ENCODE measurements at regions not wholly inside any gene's neighbourhood (a gene's known extent, or its start where the extent isn't known, plus 50 kb on each side); places are given as distances from the start of the nearest gene placed in this dataset.
"Not testable (repeated sequence)": the region's sequence is repeated elsewhere in the genome, so short reads cannot be mapped to it uniquely, and the experiment has no call there.

DNA sequence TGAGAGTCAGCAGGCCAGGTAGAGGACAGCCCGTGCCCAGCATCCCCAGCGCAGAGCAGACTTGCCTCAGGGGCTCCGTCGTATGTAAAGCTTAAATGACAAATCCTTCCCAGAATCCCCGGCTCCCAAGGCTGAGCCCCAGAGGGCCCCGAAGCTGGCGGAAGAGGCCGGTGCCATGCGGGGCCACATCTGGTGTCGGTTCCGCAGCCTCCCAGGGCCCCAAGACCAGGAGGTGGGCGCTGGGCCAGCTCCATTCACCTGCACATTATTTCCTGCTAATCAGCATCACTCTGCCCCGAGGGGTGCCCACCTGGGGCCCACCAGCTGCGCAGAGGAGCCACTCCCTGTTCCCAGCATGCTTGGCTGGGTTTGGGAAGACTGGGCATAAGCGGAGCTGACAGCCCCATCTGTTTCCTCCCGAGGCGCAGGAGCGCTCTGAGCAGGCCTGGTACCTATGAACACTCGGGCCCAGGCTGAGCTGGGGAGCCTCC, 124.0 kb upstream of the PPP1R26 start:
- no peak for DNase-seq (ENCODE audit: insufficient read length)
- no peak for FAIRE-seq
- TF ChIP-seq POLR2A (IDR thresholded peaks at IDR 0.05; ENCODE audit: low read depth, low read length) (no peak), POLR2AphosphoS5 (IDR thresholded peaks at IDR 0.05; ENCODE audit: low read depth, low read length) (no peak), TAF1 (IDR thresholded peaks at IDR 0.05; ENCODE audit: borderline replicate concordance, low read depth, low read length) (no peak)

DNA sequence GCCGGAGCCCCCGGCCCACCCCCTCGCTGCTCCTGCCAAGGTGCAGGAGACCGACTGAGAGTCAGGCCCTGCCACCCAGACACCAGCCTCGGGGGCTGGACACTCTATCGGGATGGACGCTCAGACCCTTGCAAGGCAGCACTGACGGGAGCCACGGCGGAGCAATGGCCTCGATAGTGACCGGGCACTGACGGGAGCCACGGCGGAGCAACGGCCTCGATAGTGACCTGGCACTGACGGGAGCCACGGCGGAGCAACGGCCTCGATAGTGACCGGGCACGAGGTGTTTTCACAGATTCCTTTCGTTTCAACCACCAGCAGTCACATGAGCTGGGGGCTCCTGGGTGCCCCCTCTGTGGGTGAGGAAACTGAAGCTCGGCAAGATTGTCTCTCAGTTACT, 123.6 kb upstream of the PPP1R26 start:
- no peak for DNase-seq (ENCODE audit: insufficient read length)
- TF ChIP-seq POLR2A (IDR thresholded peaks at IDR 0.05; ENCODE audit: low read depth, low read length) = no peak
- TF ChIP-seq POLR2AphosphoS5 (IDR thresholded peaks at IDR 0.05; ENCODE audit: low read depth, low read length) = no peak
- no peak for TF ChIP-seq TAF1 (IDR thresholded peaks at IDR 0.05; ENCODE audit: borderline replicate concordance, low read depth, low read length)
- no peak for FAIRE-seq

- FAIRE-seq (no peak), DNase-seq (ENCODE audit: insufficient read length) (no peak)
Measured at GRCh38 chr9:135356796-135357195, 122.8 kb upstream of the PPP1R26 start.

DNA sequence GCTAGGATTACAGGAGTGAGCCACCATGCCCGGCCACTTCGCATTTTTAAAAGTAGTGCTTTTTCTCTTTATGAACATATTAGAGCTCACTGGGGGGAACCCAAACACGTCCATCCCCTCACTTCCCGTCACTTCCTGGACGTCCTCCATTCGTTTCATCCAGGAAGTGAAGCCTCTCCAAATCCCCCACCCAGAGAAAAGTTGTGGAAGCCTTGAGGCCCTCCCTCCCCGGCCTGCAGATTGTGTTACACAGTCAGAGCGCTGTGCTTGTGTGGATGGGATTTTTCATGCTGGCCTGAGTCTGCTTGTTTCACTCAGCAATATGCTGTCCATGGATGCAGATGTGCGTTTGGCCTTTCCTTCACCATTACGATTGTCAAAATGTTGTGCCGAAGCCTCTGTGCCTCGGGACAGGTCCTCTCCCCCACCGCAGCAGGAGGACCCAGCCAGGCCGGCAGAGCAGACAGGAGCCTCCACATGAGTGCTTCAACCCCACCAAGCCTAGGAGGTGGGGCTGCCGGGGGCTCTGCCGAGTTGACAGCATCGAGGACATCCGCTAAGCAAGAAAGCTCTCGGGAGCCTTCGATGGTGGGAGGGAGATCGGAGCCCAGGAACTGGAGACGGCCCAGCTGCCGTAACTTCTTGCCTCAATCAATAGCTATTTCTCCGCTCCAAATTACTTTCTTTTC, 121.6 kb upstream of the PPP1R26 start:
- no peak for TF ChIP-seq POLR2AphosphoS5 (IDR thresholded peaks at IDR 0.05; ENCODE audit: low read depth, low read length)
- no peak for TF ChIP-seq POLR2A (IDR thresholded peaks at IDR 0.05; ENCODE audit: low read depth, low read length)
- TF ChIP-seq TAF1 (IDR thresholded peaks at IDR 0.05; ENCODE audit: borderline replicate concordance, low read depth, low read length) = no peak
- no peak for FAIRE-seq
- DNase-seq (ENCODE audit: insufficient read length) = no peak

More at GRCh38 chr9:135356796-135357195, 122.8 kb upstream of the PPP1R26 start:
- TF ChIP-seq POLR2A (IDR thresholded peaks at IDR 0.05; ENCODE audit: low read depth, low read length) = no peak
- no peak for TF ChIP-seq POLR2AphosphoS5 (IDR thresholded peaks at IDR 0.05; ENCODE audit: low read depth, low read length)
- TF ChIP-seq TAF1 (IDR thresholded peaks at IDR 0.05; ENCODE audit: borderline replicate concordance, low read depth, low read length) = no peak

DNA sequence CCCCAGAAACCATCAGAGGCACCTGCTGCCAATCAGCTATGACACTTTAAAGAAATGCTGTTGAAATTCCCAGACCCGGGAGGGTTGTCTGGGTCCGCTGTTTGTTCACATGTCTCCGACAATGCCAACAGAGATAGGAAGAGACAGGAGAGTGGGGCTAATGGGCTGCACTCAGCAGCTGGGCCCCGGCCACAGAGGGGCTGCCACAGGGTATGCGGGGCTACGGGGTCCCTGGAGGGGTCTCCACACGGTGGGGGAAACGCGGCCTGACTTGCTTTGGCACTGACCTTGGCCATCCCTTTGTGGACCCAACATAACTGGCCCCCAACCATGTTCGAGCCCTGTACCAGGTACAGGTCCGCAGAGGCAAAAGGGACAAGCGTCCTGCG, 121.0 kb upstream of the PPP1R26 start:
- DNase-seq (ENCODE audit: insufficient read length) (no peak), FAIRE-seq (no peak)
- TF ChIP-seq POLR2AphosphoS5 (IDR thresholded peaks at IDR 0.05; ENCODE audit: low read depth, low read length) = no peak
- TF ChIP-seq POLR2A (IDR thresholded peaks at IDR 0.05; ENCODE audit: low read depth, low read length) = no peak
- TF ChIP-seq TAF1 (IDR thresholded peaks at IDR 0.05; ENCODE audit: borderline replicate concordance, low read depth, low read length) = no peak

DNA sequence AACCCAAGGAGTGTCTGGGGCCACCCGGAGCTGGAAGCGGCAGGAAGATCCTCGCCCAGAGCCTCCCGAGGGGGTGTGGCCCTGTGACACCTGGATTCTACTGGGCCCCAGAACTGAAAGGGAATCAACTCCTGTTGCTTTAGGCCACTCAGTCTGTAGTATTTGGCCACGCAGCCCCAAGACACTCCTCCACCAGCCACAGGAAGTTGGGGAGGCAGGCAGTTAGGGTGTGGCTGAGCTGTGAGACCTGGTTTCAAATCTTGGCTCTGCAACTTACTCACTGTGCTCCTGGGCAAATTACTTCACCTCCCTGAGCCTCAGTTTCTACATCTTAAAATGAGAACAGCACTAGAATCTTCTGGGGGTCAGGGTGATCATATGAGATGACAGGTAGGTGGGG, 119.8 kb upstream of the PPP1R26 start:
- FAIRE-seq = no peak

DNA sequence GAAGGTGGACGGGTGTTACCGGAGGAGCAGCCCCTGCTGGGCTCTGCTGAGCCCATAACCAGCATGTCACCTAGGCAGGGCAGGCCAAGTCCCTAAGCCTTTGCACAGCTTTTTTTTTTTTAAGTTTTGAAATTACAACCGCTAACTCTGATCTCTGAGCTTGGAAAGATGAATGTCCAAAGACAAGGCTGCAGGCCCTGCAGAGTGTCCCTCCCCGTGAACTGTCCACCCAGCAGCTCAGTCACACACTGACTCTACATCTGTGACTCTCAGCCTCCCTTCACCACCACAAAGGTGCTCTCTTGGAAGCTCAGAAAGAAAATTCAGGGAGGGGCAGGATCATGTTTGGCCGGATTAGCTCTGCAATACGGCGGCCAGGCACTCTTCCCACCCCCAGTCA, 119.0 kb upstream of the PPP1R26 start:
- DNase-seq (ENCODE audit: insufficient read length) (no peak), FAIRE-seq (no peak)
- TF ChIP-seq POLR2A (IDR thresholded peaks at IDR 0.05; ENCODE audit: low read depth, low read length) (no peak), POLR2AphosphoS5 (IDR thresholded peaks at IDR 0.05; ENCODE audit: low read depth, low read length) (no peak), TAF1 (IDR thresholded peaks at IDR 0.05; ENCODE audit: borderline replicate concordance, low read depth, low read length) (no peak)

More for the DNA sequence above, 119.8 kb upstream of the PPP1R26 start:
- no peak for DNase-seq (ENCODE audit: insufficient read length)
- TF ChIP-seq POLR2AphosphoS5 (IDR thresholded peaks at IDR 0.05; ENCODE audit: low read depth, low read length) (no peak), TAF1 (IDR thresholded peaks at IDR 0.05; ENCODE audit: borderline replicate concordance, low read depth, low read length) (no peak), POLR2A (IDR thresholded peaks at IDR 0.05; ENCODE audit: low read depth, low read length) (no peak)

DNA sequence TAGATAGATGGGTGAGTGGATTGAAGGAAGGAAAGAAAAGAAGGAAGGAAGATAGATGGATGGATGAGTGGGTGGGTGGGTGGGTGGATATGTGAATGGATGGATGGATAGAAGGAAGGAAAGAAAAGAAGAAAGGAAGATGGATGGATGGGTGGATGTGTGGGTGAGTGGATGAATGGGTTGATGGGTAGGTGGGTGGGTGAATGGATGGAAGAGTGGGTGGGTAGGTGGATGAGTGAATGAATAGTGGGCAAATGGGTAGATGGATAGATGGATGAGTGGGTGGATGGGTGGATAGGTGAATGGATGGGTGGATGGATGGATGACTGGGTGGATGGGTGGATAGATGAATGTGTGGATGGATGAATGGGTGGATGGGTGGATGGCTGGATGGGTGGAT, 117.9 kb upstream of the PPP1R26 start:
- not testable (repeated sequence) for DNase-seq (ENCODE audit: insufficient read length); FAIRE-seq

DNA sequence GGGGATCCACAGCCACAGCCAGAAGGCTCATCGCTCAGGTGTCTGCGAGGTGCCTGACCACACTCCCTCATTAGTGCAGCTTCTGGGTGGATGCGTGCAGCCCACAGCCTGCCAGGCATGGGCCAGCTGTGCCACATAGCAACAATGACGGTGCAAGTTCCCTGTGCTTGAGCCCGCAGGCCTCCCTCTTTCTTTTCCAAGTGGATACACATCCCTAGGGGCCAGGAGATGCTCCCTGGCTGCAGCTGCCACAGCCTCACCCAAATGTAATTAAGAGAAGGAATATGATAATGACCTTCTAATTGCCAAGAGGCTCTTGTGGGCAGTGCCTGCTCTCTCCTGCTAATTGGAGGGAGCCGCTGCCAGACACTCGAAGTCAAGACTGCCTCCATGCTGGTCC, 116.0 kb upstream of the PPP1R26 start:
- TF ChIP-seq POLR2A (IDR thresholded peaks at IDR 0.05; ENCODE audit: low read depth, low read length) = no peak
- no peak for TF ChIP-seq TAF1 (IDR thresholded peaks at IDR 0.05; ENCODE audit: borderline replicate concordance, low read depth, low read length)
- no peak for FAIRE-seq
- no peak for DNase-seq (ENCODE audit: insufficient read length)

DNA sequence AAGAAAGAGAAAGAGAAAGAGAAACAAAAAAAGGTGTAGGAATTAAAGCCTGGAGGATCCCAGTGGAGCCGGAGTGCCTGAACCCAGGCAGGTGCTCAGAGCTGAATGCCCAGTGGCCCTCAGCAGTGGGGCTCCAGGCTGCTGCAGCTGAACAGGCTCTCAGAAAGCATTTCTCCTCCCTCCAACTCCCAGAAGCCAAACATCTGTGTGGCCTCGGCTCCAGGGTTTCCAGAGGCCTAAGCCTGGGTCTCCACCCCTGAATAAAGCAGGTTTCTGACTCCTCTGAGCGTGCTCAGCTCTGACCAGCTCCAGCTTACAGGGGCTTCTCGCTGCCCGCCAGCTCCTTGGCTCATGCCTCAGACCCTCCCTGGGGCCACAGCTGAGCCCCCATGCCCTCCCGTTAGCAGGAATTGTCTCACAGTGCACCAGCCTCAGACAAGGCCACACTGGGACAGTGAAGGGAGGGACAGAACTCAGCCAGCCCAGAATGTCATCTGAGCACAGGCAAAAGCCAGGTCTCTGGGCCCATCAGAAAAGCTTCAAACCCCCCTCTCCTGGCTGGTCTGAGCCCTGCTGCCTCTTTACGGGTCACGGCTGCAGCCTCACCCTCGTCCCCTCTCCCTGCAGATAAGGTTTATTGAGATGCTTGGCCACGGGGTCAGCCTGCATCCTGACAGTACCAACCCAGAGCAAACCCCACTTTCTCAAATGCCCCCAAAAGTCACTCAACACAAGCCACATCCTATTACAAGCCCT, 114.4 kb upstream of the PPP1R26 start:
- FAIRE-seq (no peak), DNase-seq (ENCODE audit: insufficient read length) (no peak)
- TF ChIP-seq TAF1 (IDR thresholded peaks at IDR 0.05; ENCODE audit: borderline replicate concordance, low read depth, low read length) = no peak
- no peak for TF ChIP-seq POLR2A (IDR thresholded peaks at IDR 0.05; ENCODE audit: low read depth, low read length)
- TF ChIP-seq POLR2AphosphoS5 (IDR thresholded peaks at IDR 0.05; ENCODE audit: low read depth, low read length) = no peak

DNA sequence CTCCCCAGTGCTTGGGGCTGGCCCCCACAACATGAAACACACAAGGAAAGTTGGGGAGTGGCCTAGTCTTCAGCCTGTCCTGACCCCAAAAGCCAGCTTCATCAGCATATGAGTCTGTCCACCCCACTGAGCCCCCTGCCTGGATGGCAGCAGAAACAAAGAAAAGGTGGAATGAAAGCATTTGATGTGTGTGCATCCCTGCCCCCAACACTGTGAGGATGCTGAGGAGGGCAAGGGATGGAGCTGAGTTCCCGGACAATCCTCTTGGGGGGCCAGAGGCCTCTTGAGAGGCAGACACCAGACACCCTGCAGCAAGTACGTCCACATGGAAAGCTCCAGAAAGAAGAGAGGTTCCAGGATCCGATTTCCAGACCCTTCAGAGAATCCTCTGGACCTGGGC, 113.5 kb upstream of the PPP1R26 start:
- no peak for DNase-seq (ENCODE audit: insufficient read length)
- TF ChIP-seq POLR2A (IDR thresholded peaks at IDR 0.05; ENCODE audit: low read depth, low read length) (no peak), POLR2AphosphoS5 (IDR thresholded peaks at IDR 0.05; ENCODE audit: low read depth, low read length) (no peak), TAF1 (IDR thresholded peaks at IDR 0.05; ENCODE audit: borderline replicate concordance, low read depth, low read length) (no peak)
- no peak for FAIRE-seq

DNA sequence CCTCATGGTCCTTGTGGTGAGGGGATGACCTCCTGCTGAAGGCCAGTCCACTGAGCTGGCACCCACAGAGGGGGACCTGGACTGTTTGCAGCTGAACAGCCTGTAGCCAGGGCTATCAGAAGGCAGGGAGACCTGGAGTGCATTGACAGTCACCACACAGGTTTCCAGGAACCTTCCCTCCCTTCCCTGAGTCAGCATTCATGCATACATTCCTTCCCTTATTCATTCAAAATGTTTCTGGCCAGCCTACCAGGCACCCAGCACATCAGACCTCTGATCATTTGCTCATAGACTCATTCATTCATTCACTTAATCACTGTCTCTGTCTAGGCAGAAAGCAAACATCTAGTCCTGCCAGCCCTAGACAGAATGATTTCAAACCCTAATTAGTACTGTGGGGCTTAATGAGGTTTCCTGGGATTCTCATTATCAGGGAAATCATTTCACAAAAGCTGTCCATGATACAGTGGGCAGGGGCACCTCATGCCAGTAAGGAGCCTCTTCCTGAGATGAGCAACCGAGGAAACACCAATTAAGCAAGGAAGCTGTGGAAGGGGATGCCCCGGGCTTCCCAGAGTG, 110.1 kb upstream of the PPP1R26 start:
- no peak for TF ChIP-seq POLR2A (IDR thresholded peaks at IDR 0.05; ENCODE audit: low read depth, low read length)
- no peak for FAIRE-seq
- no peak for DNase-seq (ENCODE audit: insufficient read length)

All from GM12892 (cell line).